ENCODE measurements at regions not wholly inside any gene's neighbourhood (a gene's known extent, or its start where the extent isn't known, plus 50 kb on each side); places are given as distances from the start of the nearest gene placed in this dataset.

DNA sequence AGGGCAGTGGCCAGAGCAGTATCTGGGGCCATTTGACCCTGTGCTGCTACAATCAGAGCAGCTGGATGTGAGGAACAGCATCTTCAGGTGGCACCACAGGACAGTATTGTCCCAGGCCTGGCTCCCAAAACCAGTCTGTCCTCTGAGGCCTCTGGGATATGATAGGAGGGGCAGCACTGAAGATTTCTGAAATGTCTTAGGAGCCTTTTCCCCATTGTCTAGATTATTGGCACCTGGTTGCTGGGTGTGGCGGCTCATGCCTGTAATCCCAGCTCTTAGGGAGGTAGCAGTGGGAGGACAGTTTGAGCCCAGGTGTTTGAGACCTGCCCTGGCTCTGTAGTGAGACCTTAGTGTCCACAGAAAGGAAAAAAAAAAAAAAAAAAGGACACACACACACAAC lies 137.6 kb upstream of the FOXN2 start:
- TF ChIP-seq EZH2 (IDR thresholded peaks at IDR 0.05; ENCODE audit: insufficient read depth, poor library complexity, severe bottlenecking) (no peak), EZH2phosphoT487 (IDR thresholded peaks at IDR 0.05; ENCODE audit: insufficient read depth, low read depth) (no peak)

All from GM23248 (cell line).